ENCODE measurements at regions not wholly inside any gene's neighbourhood (a gene's known extent, or its start where the extent isn't known, plus 50 kb on each side); places are given as distances from the start of the nearest gene placed in this dataset.

GRCh38 chr1:56079391-56079790 is 500.0 kb downstream of the PLPP3 start:
- Mint-ChIP-seq H3K36me3 (ENCODE audit: low read depth) (no peaks in the 10 kb centered on the region), H3K27ac (no peak overlapping the region), H3K4me3 (no peak overlapping the region), H3K4me1 (ENCODE audit: low read depth) (peaks cover 25% of the 10 kb centered on the region), H3K9me3 (no peaks in the 10 kb centered on the region; the same call in 1 of the 2 replicates), H3K27me3 (ENCODE audit: insufficient read depth) (no peaks in the 10 kb centered on the region)
- DNase-seq, result no peak
- no peak for TF ChIP-seq CTCF (IDR thresholded peaks at IDR 0.05)

GRCh38 chr1:56077206-56077605 is 502.2 kb downstream of the PLPP3 start:
- H3K27ac Mint-ChIP-seq, result no peak overlapping the region
- H3K4me3 Mint-ChIP-seq, result no peak overlapping the region
- peaks cover 47% of the 10 kb centered on the region for H3K4me1 Mint-ChIP-seq (ENCODE audit: low read depth)
- no peak for DNase-seq
- H3K27me3 Mint-ChIP-seq (ENCODE audit: insufficient read depth), result no peaks in the 10 kb centered on the region
- H3K36me3 Mint-ChIP-seq (ENCODE audit: low read depth), result no peaks in the 10 kb centered on the region
- no peak for TF ChIP-seq CTCF (IDR thresholded peaks at IDR 0.05)
- H3K9me3 Mint-ChIP-seq, result no peaks in the 10 kb centered on the region

- DNase-seq, result peak; percentile 62
- Mint-ChIP-seq H3K27ac (peak overlapping the region; percentile 50; the same call in 1 of the 2 replicates), H3K4me1 (ENCODE audit: low read depth) (peaks cover 35% of the 10 kb centered on the region), H3K9me3 (no peaks in the 10 kb centered on the region), H3K27me3 (ENCODE audit: insufficient read depth) (no peaks in the 10 kb centered on the region), H3K4me3 (no peak overlapping the region), H3K36me3 (ENCODE audit: low read depth) (no peaks in the 10 kb centered on the region)
- no peak for TF ChIP-seq CTCF (IDR thresholded peaks at IDR 0.05)
Measured at GRCh38 chr1:56074007-56074651, 505.2 kb downstream of the PLPP3 start.

GRCh38 chr1:56073614-56074006 is 505.8 kb downstream of the PLPP3 start:
- TF ChIP-seq CTCF (IDR thresholded peaks at IDR 0.05), result no peak
- Mint-ChIP-seq H3K9me3 (no peaks in the 10 kb centered on the region), H3K36me3 (ENCODE audit: low read depth) (no peaks in the 10 kb centered on the region), H3K27ac (peak overlapping the region; percentile 50; the same call in 1 of the 2 replicates), H3K27me3 (ENCODE audit: insufficient read depth) (no peaks in the 10 kb centered on the region), H3K4me3 (no peak overlapping the region), H3K4me1 (ENCODE audit: low read depth) (peaks cover 41% of the 10 kb centered on the region)
- DNase-seq, result peak; percentile 5

GRCh38 chr1:56073206-56073605 is 506.2 kb downstream of the PLPP3 start:
- no peaks in the 10 kb centered on the region for H3K27me3 Mint-ChIP-seq (ENCODE audit: insufficient read depth)
- no peaks in the 10 kb centered on the region for H3K9me3 Mint-ChIP-seq
- no peak for TF ChIP-seq CTCF (IDR thresholded peaks at IDR 0.05)
- H3K4me1 Mint-ChIP-seq (ENCODE audit: low read depth), result peaks cover 45% of the 10 kb centered on the region
- no peak overlapping the region for H3K4me3 Mint-ChIP-seq
- H3K36me3 Mint-ChIP-seq (ENCODE audit: low read depth), result no peaks in the 10 kb centered on the region
- peak; percentile 25 for DNase-seq
- H3K27ac Mint-ChIP-seq, result peak overlapping the region; percentile 50; the same call in 1 of the 2 replicates
